Colon (tissue), 2 donors: ENCODE measurements at regions not wholly inside any gene's neighbourhood (a gene's known extent, or its start where the extent isn't known, plus 50 kb on each side); places are given as distances from the start of the nearest gene placed in this dataset.
"Not testable (repeated sequence)": the region's sequence is repeated elsewhere in the genome, so short reads cannot be mapped to it uniquely, and the experiment has no call there.

Experiments
- FAIRE-seq: peaks from 2 replicates; lab custom pipeline; 2012; peaks lifted over from hg19 to GRCh38; lab: Jason Lieb, UNC
- donor health status: control.
- donor health status: control.

- no peak for FAIRE-seq
Observed at GRCh38 chr9:27818348-27818747, 245.1 kb upstream of the C9orf72 start.

- no peak for FAIRE-seq
Observed at GRCh38 chr9:27828908-27829307, 255.6 kb upstream of the C9orf72 start.

- no peak for FAIRE-seq
Observed at GRCh38 chr9:27829621-27830020, 256.3 kb upstream of the C9orf72 start.

- FAIRE-seq = not testable (repeated sequence)
Observed at GRCh38 chr9:27832108-27832507, 258.8 kb upstream of the C9orf72 start.

GRCh38 chr9:27835286-27835685 is 262.0 kb upstream of the C9orf72 start:
- FAIRE-seq = no peak

GRCh38 chr9:27835746-27836145 is 262.5 kb upstream of the C9orf72 start:
- no peak for FAIRE-seq

- FAIRE-seq = no peak
Observed at GRCh38 chr9:27836661-27837401, 263.6 kb upstream of the C9orf72 start.

GRCh38 chr9:27838876-27839275 is 265.6 kb upstream of the C9orf72 start:
- no peak for FAIRE-seq

GRCh38 chr9:27839767-27840166 is 266.5 kb upstream of the C9orf72 start:
- FAIRE-seq = not testable (repeated sequence)

GRCh38 chr9:27844797-27845196 is 271.5 kb upstream of the C9orf72 start:
- no peak for FAIRE-seq

GRCh38 chr9:27847380-27847779 is 274.1 kb upstream of the C9orf72 start:
- FAIRE-seq = no peak

GRCh38 chr9:27847818-27848217 is 274.5 kb upstream of the C9orf72 start:
- no peak for FAIRE-seq

GRCh38 chr9:27848315-27848714 is 275.0 kb upstream of the C9orf72 start:
- no peak for FAIRE-seq

- FAIRE-seq = no peak
Observed at GRCh38 chr9:27851858-27852257, 278.6 kb upstream of the C9orf72 start.

- FAIRE-seq = no peak
Observed at GRCh38 chr9:27853529-27853928, 280.2 kb upstream of the C9orf72 start.

- no peak for FAIRE-seq
Observed at GRCh38 chr9:27856054-27856453, 282.8 kb upstream of the C9orf72 start.

GRCh38 chr9:27856748-27857147 is 283.5 kb upstream of the C9orf72 start:
- no peak for FAIRE-seq

GRCh38 chr9:27861887-27862286 is 288.6 kb upstream of the C9orf72 start:
- FAIRE-seq = no peak

GRCh38 chr9:27864644-27865438 is 291.6 kb upstream of the C9orf72 start:
- no peak for FAIRE-seq

GRCh38 chr9:27866741-27867140 is 293.5 kb upstream of the C9orf72 start:
- FAIRE-seq = no peak

- FAIRE-seq = no peak
Observed at GRCh38 chr9:27870404-27870803, 297.1 kb upstream of the C9orf72 start.

- no peak for FAIRE-seq
Observed at GRCh38 chr9:27880156-27880555, 306.9 kb upstream of the C9orf72 start.

- FAIRE-seq = no peak
Observed at GRCh38 chr9:27880635-27881034, 307.4 kb upstream of the C9orf72 start.
